ENCODE measurements at regions not wholly inside any gene's neighbourhood (a gene's known extent, or its start where the extent isn't known, plus 50 kb on each side); places are given as distances from the start of the nearest gene placed in this dataset.

GRCh38 chr2:221767106-221768012, 195.3 kb upstream of the EPHA4 start:
- H3K9me3 ChIP-seq (ENCODE audit: insufficient read depth, low read length): no peaks in the 10 kb centered on the region
- H3K79me2 ChIP-seq (ENCODE audit: low read length): no peaks in the 10 kb centered on the region
- H3K4me1 ChIP-seq (ENCODE audit: low read length): no peaks in the 10 kb centered on the region
- H3K4me2 ChIP-seq (ENCODE audit: low read length): no peak overlapping the region
- no peaks in the 10 kb centered on the region for H3K36me3 ChIP-seq (replicated peaks; ENCODE audit: low read depth, low read length)
- no peak overlapping the region for H3K9ac ChIP-seq (ENCODE audit: low read length)
- H4K20me1 ChIP-seq (ENCODE audit: insufficient read depth, low read length): no peaks in the 10 kb centered on the region
- no peak overlapping the region for H3K27ac ChIP-seq (ENCODE audit: low read length)
- H3K27me3 ChIP-seq (ENCODE audit: low read depth, low read length): no peaks in the 10 kb centered on the region
- H3K4me3 ChIP-seq (ENCODE audit: low read length): no peak overlapping the region
- no peak for TF ChIP-seq EZH2phosphoT487 (IDR thresholded peaks at IDR 0.05; ENCODE audit: low read depth)
- H2AFZ ChIP-seq (ENCODE audit: low read depth, low read length): no peak overlapping the region

- H3K9me3 ChIP-seq (ENCODE audit: insufficient read depth, low read length): no peaks in the 10 kb centered on the region
- TF ChIP-seq CTCF (IDR thresholded peaks at IDR 0.05; ENCODE audit: low read depth, low read length) (no peak), EZH2phosphoT487 (IDR thresholded peaks at IDR 0.05; ENCODE audit: low read depth) (no peak)
Observed at GRCh38 chr2:221762496-221762895, 190.4 kb upstream of the EPHA4 start.

GRCh38 chr2:221761260-221761659, 189.2 kb upstream of the EPHA4 start:
- no peak overlapping the region for H2AFZ ChIP-seq (ENCODE audit: low read depth, low read length)
- no peaks in the 10 kb centered on the region for H3K27me3 ChIP-seq (ENCODE audit: low read depth, low read length)
- H4K20me1 ChIP-seq (ENCODE audit: insufficient read depth, low read length): no peaks in the 10 kb centered on the region
- no peaks in the 10 kb centered on the region for H3K36me3 ChIP-seq (replicated peaks; ENCODE audit: low read depth, low read length)
- H3K9ac ChIP-seq (ENCODE audit: low read length): no peak overlapping the region
- no peaks in the 10 kb centered on the region for H3K4me1 ChIP-seq (ENCODE audit: low read length)
- no peak overlapping the region for H3K4me2 ChIP-seq (ENCODE audit: low read length)
- H3K9me3 ChIP-seq (ENCODE audit: insufficient read depth, low read length): no peaks in the 10 kb centered on the region
- no peak overlapping the region for H3K27ac ChIP-seq (ENCODE audit: low read length)
- TF ChIP-seq CTCF (IDR thresholded peaks at IDR 0.05; ENCODE audit: low read depth, low read length): no peak
- TF ChIP-seq EZH2phosphoT487 (IDR thresholded peaks at IDR 0.05; ENCODE audit: low read depth): no peak
- no peak overlapping the region for H3K4me3 ChIP-seq (ENCODE audit: low read length)
- no peaks in the 10 kb centered on the region for H3K79me2 ChIP-seq (ENCODE audit: low read length)

More at GRCh38 chr2:221762496-221762895, 190.4 kb upstream of the EPHA4 start:
- no peaks in the 10 kb centered on the region for H3K36me3 ChIP-seq (replicated peaks; ENCODE audit: low read depth, low read length)
- no peaks in the 10 kb centered on the region for H4K20me1 ChIP-seq (ENCODE audit: insufficient read depth, low read length)
- H3K4me2 ChIP-seq (ENCODE audit: low read length): peak overlapping the region; percentile 6; the same call in 1 of the 2 replicates
- no peak overlapping the region for H3K9ac ChIP-seq (ENCODE audit: low read length)
- H3K27ac ChIP-seq (ENCODE audit: low read length): no peak overlapping the region
- no peaks in the 10 kb centered on the region for H3K4me1 ChIP-seq (ENCODE audit: low read length)
- H3K27me3 ChIP-seq (ENCODE audit: low read depth, low read length): no peaks in the 10 kb centered on the region
- no peak overlapping the region for H3K4me3 ChIP-seq (ENCODE audit: low read length)
- H3K79me2 ChIP-seq (ENCODE audit: low read length): no peaks in the 10 kb centered on the region
- no peak overlapping the region; the same call in 1 of the 2 replicates for H2AFZ ChIP-seq (ENCODE audit: low read depth, low read length)

GRCh38 chr2:221758076-221758475, 186.0 kb upstream of the EPHA4 start:
- H3K4me2 ChIP-seq (ENCODE audit: low read length): no peak overlapping the region
- no peak overlapping the region for H3K9ac ChIP-seq (ENCODE audit: low read length)
- H3K4me3 ChIP-seq (ENCODE audit: low read length): no peak overlapping the region
- no peaks in the 10 kb centered on the region for H4K20me1 ChIP-seq (ENCODE audit: insufficient read depth, low read length)
- H3K79me2 ChIP-seq (ENCODE audit: low read length): no peaks in the 10 kb centered on the region
- H3K27me3 ChIP-seq (ENCODE audit: low read depth, low read length): no peaks in the 10 kb centered on the region
- no peak for TF ChIP-seq CTCF (IDR thresholded peaks at IDR 0.05; ENCODE audit: low read depth, low read length)
- no peak for TF ChIP-seq EZH2phosphoT487 (IDR thresholded peaks at IDR 0.05; ENCODE audit: low read depth)
- no peak overlapping the region for H2AFZ ChIP-seq (ENCODE audit: low read depth, low read length)
- H3K4me1 ChIP-seq (ENCODE audit: low read length): no peaks in the 10 kb centered on the region
- no peaks in the 10 kb centered on the region for H3K36me3 ChIP-seq (replicated peaks; ENCODE audit: low read depth, low read length)
- H3K27ac ChIP-seq (ENCODE audit: low read length): no peak overlapping the region
- H3K9me3 ChIP-seq (ENCODE audit: insufficient read depth, low read length): no peaks in the 10 kb centered on the region
